Lower leg skin (tissue), 3 donors: ENCODE measurements at regions not wholly inside any gene's neighbourhood (a gene's known extent, or its start where the extent isn't known, plus 50 kb on each side); places are given as distances from the start of the nearest gene placed in this dataset.
"Not testable (repeated sequence)": the region's sequence is repeated elsewhere in the genome, so short reads cannot be mapped to it uniquely, and the experiment has no call there.

ENCODE experiments used
- POLR2A ChIP-seq, 2 donors: fragments of 450-650 bp; IDR thresholded peaks; one replicate each; pipeline ENCODE4 v1.6.1; 2016 to 2017; ENCODE audit warnings: antibody characterized with exemption in 2 of 2, mild to moderate bottlenecking in 1 of 2, moderate library complexity in 1 of 2
- TF ChIP-seq, protein P1 (sequence below), 3 donors: fragments of 450-650 bp; IDR thresholded peaks; one replicate each; pipeline ENCODE4 v1.5.1; 2016; ENCODE audit warnings: antibody characterized with exemption in 3 of 3, mild to moderate bottlenecking in 3 of 3, moderate library complexity in 2 of 3

DNA sequence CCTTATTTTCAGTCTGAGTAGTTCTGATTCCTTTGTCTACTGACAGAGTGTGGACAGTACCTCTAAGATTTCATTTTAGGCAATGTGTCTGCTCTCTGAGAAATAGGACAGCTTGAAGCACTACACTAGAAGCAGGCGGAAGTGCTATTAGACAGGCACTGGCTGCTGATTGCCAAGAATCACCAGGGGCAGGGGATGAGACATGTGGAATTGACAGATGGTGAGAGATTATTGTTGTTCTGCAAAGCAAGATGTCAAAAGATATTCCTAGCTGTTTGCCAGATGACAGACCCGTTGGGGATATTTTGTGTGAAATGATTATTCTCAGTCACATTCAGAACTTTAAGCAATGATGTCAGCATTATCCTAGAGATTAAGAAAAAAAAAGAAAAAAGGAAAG, 323.3 kb downstream of the ANKRD30B start:
- TF ChIP-seq, protein P1, sequence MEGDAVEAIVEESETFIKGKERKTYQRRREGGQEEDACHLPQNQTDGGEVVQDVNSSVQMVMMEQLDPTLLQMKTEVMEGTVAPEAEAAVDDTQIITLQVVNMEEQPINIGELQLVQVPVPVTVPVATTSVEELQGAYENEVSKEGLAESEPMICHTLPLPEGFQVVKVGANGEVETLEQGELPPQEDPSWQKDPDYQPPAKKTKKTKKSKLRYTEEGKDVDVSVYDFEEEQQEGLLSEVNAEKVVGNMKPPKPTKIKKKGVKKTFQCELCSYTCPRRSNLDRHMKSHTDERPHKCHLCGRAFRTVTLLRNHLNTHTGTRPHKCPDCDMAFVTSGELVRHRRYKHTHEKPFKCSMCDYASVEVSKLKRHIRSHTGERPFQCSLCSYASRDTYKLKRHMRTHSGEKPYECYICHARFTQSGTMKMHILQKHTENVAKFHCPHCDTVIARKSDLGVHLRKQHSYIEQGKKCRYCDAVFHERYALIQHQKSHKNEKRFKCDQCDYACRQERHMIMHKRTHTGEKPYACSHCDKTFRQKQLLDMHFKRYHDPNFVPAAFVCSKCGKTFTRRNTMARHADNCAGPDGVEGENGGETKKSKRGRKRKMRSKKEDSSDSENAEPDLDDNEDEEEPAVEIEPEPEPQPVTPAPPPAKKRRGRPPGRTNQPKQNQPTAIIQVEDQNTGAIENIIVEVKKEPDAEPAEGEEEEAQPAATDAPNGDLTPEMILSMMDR (IDR thresholded peaks at IDR 0.05): not testable (repeated sequence)
- not testable (repeated sequence) for TF ChIP-seq POLR2A (IDR thresholded peaks at IDR 0.05)
